ENCODE measurements at regions not wholly inside any gene's neighbourhood (a gene's known extent, or its start where the extent isn't known, plus 50 kb on each side); places are given as distances from the start of the nearest gene placed in this dataset.

DNA sequence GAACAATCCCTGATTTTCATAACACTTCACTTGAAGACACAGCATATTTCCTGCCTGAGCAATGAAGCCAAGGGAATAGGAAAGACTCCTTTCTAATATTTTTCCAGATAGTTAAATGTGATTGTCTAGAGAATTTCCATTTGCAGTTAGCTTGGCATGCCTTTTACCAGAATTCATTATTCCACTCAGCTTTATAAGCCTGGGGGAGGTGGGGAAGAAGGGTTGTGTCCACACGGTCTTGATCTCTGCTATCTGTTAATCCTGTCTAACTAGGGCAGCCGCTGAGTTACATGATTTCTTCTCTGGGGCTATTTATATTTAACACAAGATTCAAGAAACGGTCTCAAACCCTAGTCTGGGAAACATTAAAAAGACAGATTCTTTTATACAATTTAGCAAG, 146.6 kb upstream of the FSCB start:
- no peaks in the 10 kb centered on the region for H3K79me2 ChIP-seq (ENCODE audit: insufficient read depth, low read length)
- no peaks in the 10 kb centered on the region for H4K20me1 ChIP-seq (ENCODE audit: insufficient read depth, low read length)
- H3K9me3 ChIP-seq (ENCODE audit: low read depth, low read length): no peaks in the 10 kb centered on the region
- TF ChIP-seq, protein P1, sequence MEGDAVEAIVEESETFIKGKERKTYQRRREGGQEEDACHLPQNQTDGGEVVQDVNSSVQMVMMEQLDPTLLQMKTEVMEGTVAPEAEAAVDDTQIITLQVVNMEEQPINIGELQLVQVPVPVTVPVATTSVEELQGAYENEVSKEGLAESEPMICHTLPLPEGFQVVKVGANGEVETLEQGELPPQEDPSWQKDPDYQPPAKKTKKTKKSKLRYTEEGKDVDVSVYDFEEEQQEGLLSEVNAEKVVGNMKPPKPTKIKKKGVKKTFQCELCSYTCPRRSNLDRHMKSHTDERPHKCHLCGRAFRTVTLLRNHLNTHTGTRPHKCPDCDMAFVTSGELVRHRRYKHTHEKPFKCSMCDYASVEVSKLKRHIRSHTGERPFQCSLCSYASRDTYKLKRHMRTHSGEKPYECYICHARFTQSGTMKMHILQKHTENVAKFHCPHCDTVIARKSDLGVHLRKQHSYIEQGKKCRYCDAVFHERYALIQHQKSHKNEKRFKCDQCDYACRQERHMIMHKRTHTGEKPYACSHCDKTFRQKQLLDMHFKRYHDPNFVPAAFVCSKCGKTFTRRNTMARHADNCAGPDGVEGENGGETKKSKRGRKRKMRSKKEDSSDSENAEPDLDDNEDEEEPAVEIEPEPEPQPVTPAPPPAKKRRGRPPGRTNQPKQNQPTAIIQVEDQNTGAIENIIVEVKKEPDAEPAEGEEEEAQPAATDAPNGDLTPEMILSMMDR (IDR thresholded peaks at IDR 0.05; ENCODE audit: extremely low read depth, low read depth, low read length): no peak
- no peak for DNase-seq (ENCODE audit: insufficient read length, low spot score, missing footprints)
- H3K27me3 ChIP-seq (ENCODE audit: insufficient read depth, low read length): no peaks in the 10 kb centered on the region
- H3K4me2 ChIP-seq (ENCODE audit: insufficient read depth, low read length): no peak overlapping the region
- H3K4me1 ChIP-seq (ENCODE audit: insufficient read depth, low read length): no peaks in the 10 kb centered on the region
- H3K36me3 ChIP-seq (ENCODE audit: insufficient read depth, low read length): no peaks in the 10 kb centered on the region
- no peak overlapping the region for H3K27ac ChIP-seq (ENCODE audit: low read depth, low read length)
- no peak overlapping the region for H3K4me3 ChIP-seq (ENCODE audit: insufficient read depth, low read length)
- H2AFZ ChIP-seq (ENCODE audit: low read length): no peak overlapping the region

DNA sequence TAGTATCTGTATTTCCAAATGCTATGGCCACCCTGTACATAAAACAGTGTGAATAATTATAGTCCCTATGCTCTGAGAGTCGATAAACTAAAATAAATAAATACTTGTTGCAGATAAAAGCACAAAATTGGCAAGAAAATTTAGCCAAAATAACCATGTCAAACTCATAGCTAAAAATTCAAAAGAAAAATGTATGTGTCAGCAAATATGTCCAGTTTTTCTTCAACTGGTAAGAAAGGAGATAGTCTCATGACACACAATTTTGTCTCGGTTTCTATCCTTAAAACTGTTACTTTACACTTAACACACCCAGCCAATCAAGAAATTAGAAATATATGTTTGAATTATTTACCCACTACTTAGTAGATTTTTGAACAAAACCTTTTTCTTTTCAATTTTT, 145.6 kb upstream of the FSCB start:
- no peak overlapping the region for H3K27ac ChIP-seq (ENCODE audit: low read depth, low read length)
- H3K36me3 ChIP-seq (ENCODE audit: insufficient read depth, low read length): no peaks in the 10 kb centered on the region
- H2AFZ ChIP-seq (ENCODE audit: low read length): no peak overlapping the region
- no peak for DNase-seq (ENCODE audit: insufficient read length, low spot score, missing footprints)
- no peaks in the 10 kb centered on the region for H4K20me1 ChIP-seq (ENCODE audit: insufficient read depth, low read length)
- no peaks in the 10 kb centered on the region for H3K9me3 ChIP-seq (ENCODE audit: low read depth, low read length)
- no peaks in the 10 kb centered on the region for H3K79me2 ChIP-seq (ENCODE audit: insufficient read depth, low read length)
- no peaks in the 10 kb centered on the region for H3K4me1 ChIP-seq (ENCODE audit: insufficient read depth, low read length)
- TF ChIP-seq, protein P1 (IDR thresholded peaks at IDR 0.05; ENCODE audit: extremely low read depth, low read depth, low read length): no peak
- no peak overlapping the region for H3K4me3 ChIP-seq (ENCODE audit: insufficient read depth, low read length)
- H3K27me3 ChIP-seq (ENCODE audit: insufficient read depth, low read length): no peaks in the 10 kb centered on the region
- H3K4me2 ChIP-seq (ENCODE audit: insufficient read depth, low read length): no peak overlapping the region

DNA sequence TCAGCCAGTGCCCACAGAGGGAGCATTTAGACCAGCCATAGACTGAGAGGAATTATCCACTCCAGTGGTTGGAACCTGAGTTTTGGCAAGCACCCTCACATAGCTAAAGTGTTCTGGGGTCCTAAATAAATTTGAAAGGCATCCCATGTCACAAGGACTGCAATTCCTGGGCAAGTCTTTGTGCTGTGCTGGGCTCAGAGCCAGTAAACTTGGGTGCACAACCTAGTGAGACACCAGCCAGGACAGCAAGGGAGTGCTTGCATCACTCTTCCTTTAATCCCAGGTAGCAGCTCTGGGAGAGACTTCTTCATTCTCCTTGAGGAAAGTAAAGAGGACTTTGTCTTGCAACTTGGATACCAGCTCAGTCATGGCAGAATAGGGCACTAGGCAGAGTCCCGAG, 142.0 kb upstream of the FSCB start:
- no peak for DNase-seq (ENCODE audit: insufficient read length, low spot score, missing footprints)
- Histone ChIP-seq H3K9me3 (ENCODE audit: low read depth, low read length) (no peaks in the 10 kb centered on the region), H3K4me2 (ENCODE audit: insufficient read depth, low read length) (no peak overlapping the region), H3K4me3 (ENCODE audit: insufficient read depth, low read length) (no peak overlapping the region), H2AFZ (ENCODE audit: low read length) (no peak overlapping the region), H4K20me1 (ENCODE audit: insufficient read depth, low read length) (no peaks in the 10 kb centered on the region), H3K4me1 (ENCODE audit: insufficient read depth, low read length) (no peaks in the 10 kb centered on the region), H3K36me3 (ENCODE audit: insufficient read depth, low read length) (no peaks in the 10 kb centered on the region), H3K27ac (ENCODE audit: low read depth, low read length) (no peak overlapping the region), H3K27me3 (ENCODE audit: insufficient read depth, low read length) (no peaks in the 10 kb centered on the region), H3K79me2 (ENCODE audit: insufficient read depth, low read length) (no peaks in the 10 kb centered on the region)
- TF ChIP-seq, protein P1 (IDR thresholded peaks at IDR 0.05; ENCODE audit: extremely low read depth, low read depth, low read length): no peak

DNA sequence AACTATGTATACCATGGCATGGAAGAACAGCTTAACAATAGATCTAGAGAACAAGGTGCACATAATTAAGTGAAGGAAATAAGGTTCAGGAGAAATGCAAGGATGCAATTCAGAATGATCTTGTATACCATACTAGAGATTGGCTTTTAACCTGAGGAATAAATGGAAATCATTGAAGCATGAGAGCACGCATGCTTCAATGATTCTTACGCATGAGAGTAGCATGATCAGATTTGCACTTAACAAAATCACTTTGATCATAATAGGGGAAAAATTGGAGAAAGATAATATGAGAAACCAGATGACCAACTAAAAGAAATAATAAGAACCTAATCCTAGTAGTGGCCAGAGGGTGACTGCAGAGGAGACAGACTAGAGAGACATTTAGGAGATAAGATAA, 133.3 kb upstream of the FSCB start:
- H2AFZ ChIP-seq (ENCODE audit: low read length): no peak overlapping the region
- no peaks in the 10 kb centered on the region for H3K36me3 ChIP-seq (ENCODE audit: insufficient read depth, low read length)
- no peak overlapping the region for H3K4me2 ChIP-seq (ENCODE audit: insufficient read depth, low read length)
- H4K20me1 ChIP-seq (ENCODE audit: insufficient read depth, low read length): no peaks in the 10 kb centered on the region
- H3K4me1 ChIP-seq (ENCODE audit: insufficient read depth, low read length): no peaks in the 10 kb centered on the region
- no peak overlapping the region for H3K27ac ChIP-seq (ENCODE audit: low read depth, low read length)
- DNase-seq (ENCODE audit: insufficient read length, low spot score, missing footprints): no peak
- peaks cover 2% of the 10 kb centered on the region for H3K9me3 ChIP-seq (ENCODE audit: low read depth, low read length)
- TF ChIP-seq, protein P1 (IDR thresholded peaks at IDR 0.05; ENCODE audit: extremely low read depth, low read depth, low read length): no peak
- no peaks in the 10 kb centered on the region for H3K79me2 ChIP-seq (ENCODE audit: insufficient read depth, low read length)
- H3K27me3 ChIP-seq (ENCODE audit: insufficient read depth, low read length): no peaks in the 10 kb centered on the region
- H3K4me3 ChIP-seq (ENCODE audit: insufficient read depth, low read length): no peak overlapping the region

Measured in osteoblast (primary cell).